ENCODE measurements at regions not wholly inside any gene's neighbourhood (a gene's known extent, or its start where the extent isn't known, plus 50 kb on each side); places are given as distances from the start of the nearest gene placed in this dataset.

- TF ChIP-seq POLR2A (IDR thresholded peaks at IDR 0.05) (no peak), CTCF (IDR thresholded peaks at IDR 0.05) (no peak), EP300 (IDR thresholded peaks at IDR 0.05) (no peak)
Measured at GRCh38 chr18:73831688-73832087, 315.9 kb downstream of the FBXO15 start.
